ENCODE measurements at regions not wholly inside any gene's neighbourhood (a gene's known extent, or its start where the extent isn't known, plus 50 kb on each side); places are given as distances from the start of the nearest gene placed in this dataset.
A peak's percentile ranks its signal among the peaks of the same experiment; 100 is the strongest.

DNA sequence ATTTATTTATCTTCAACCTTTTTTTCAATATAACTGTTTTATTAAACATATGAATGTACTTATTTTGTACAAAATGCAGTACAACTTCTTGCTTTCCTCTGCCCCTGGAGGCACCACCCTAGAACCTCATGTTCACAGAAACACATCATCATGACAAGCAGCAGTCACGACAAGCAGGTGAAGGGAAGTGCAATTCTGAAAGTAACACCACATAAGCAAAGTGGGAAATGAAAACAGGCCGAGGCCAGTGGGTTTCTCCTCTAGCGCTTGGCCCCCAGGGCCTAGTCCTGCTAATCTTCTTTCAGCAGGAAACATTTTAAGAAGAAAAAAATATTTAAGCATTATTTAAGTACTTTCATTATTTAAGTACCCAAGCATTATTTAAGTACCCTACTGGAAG is 598.1 kb downstream of the SH2D4B start (continued):
- TF ChIP-seq IKZF1 (conservative IDR thresholded peaks at IDR 0.05) (0 out of 2 replicates have a peak, but pooled peaks have one; percentile 27), NFXL1 (IDR thresholded peaks at IDR 0.05; ENCODE audit: borderline replicate concordance) (no peak), TARDBP (IDR thresholded peaks at IDR 0.05; ENCODE audit: borderline replicate concordance) (no peak), KLF5 (IDR thresholded peaks at IDR 0.05; ENCODE audit: partially characterized antibody) (no peak), CREB1 (IDR thresholded peaks at IDR 0.05; ENCODE audit: low read depth) (0 out of 2 replicates have a peak, but pooled peaks have one; percentile 39), IRF4 (IDR thresholded peaks at IDR 0.05; ENCODE audit: low read depth, low read length) (0 out of 2 replicates have a peak, but pooled peaks have one; percentile 32), GABPA (IDR thresholded peaks at IDR 0.05; ENCODE audit: low read depth) (no peak), BMI1 (IDR thresholded peaks at IDR 0.05; ENCODE audit: borderline replicate concordance) (no peak), TCF12 (IDR thresholded peaks at IDR 0.05; ENCODE audit: low read depth, low read length) (peak; percentile 55; the same call in 1 of the 2 replicates), MXI1 (IDR thresholded peaks at IDR 0.05; ENCODE audit: low read depth, low read length) (no peak), DPF2 (IDR thresholded peaks at IDR 0.05) (peak; percentile 59; the same call in 1 of the 2 replicates), ZZZ3 (IDR thresholded peaks at IDR 0.05; ENCODE audit: control insufficient read depth, insufficient read length, low read depth) (no peak), NRF1 (conservative IDR thresholded peaks at IDR 0.05; ENCODE audit: low read depth, low read length) (no peak), SMAD5 (IDR thresholded peaks at IDR 0.05; ENCODE audit: low read depth) (no peak), SUZ12 (IDR thresholded peaks at IDR 0.05; ENCODE audit: unreplicated experiment) (no peak)
- TF ChIP-seq, protein P1, sequence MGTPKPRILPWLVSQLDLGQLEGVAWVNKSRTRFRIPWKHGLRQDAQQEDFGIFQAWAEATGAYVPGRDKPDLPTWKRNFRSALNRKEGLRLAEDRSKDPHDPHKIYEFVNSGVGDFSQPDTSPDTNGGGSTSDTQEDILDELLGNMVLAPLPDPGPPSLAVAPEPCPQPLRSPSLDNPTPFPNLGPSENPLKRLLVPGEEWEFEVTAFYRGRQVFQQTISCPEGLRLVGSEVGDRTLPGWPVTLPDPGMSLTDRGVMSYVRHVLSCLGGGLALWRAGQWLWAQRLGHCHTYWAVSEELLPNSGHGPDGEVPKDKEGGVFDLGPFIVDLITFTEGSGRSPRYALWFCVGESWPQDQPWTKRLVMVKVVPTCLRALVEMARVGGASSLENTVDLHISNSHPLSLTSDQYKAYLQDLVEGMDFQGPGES (IDR thresholded peaks at IDR 0.05), result no peak
- TF ChIP-seq, protein P2, sequence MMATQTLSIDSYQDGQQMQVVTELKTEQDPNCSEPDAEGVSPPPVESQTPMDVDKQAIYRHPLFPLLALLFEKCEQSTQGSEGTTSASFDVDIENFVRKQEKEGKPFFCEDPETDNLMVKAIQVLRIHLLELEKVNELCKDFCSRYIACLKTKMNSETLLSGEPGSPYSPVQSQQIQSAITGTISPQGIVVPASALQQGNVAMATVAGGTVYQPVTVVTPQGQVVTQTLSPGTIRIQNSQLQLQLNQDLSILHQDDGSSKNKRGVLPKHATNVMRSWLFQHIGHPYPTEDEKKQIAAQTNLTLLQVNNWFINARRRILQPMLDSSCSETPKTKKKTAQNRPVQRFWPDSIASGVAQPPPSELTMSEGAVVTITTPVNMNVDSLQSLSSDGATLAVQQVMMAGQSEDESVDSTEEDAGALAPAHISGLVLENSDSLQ (IDR thresholded peaks at IDR 0.05), result 0 out of 2 replicates have a peak, but pooled peaks have one; percentile 28
- TF ChIP-seq, protein P3, sequence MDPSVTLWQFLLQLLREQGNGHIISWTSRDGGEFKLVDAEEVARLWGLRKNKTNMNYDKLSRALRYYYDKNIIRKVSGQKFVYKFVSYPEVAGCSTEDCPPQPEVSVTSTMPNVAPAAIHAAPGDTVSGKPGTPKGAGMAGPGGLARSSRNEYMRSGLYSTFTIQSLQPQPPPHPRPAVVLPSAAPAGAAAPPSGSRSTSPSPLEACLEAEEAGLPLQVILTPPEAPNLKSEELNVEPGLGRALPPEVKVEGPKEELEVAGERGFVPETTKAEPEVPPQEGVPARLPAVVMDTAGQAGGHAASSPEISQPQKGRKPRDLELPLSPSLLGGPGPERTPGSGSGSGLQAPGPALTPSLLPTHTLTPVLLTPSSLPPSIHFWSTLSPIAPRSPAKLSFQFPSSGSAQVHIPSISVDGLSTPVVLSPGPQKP (IDR thresholded peaks at IDR 0.05; ENCODE audit: low read depth, low read length), result no peak
- TF ChIP-seq, protein P4, sequence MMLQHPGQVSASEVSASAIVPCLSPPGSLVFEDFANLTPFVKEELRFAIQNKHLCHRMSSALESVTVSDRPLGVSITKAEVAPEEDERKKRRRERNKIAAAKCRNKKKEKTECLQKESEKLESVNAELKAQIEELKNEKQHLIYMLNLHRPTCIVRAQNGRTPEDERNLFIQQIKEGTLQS (IDR thresholded peaks at IDR 0.05; ENCODE audit: borderline replicate concordance, extremely low read depth, low read depth, low read length), result no peak
- TF ChIP-seq, protein P5, sequence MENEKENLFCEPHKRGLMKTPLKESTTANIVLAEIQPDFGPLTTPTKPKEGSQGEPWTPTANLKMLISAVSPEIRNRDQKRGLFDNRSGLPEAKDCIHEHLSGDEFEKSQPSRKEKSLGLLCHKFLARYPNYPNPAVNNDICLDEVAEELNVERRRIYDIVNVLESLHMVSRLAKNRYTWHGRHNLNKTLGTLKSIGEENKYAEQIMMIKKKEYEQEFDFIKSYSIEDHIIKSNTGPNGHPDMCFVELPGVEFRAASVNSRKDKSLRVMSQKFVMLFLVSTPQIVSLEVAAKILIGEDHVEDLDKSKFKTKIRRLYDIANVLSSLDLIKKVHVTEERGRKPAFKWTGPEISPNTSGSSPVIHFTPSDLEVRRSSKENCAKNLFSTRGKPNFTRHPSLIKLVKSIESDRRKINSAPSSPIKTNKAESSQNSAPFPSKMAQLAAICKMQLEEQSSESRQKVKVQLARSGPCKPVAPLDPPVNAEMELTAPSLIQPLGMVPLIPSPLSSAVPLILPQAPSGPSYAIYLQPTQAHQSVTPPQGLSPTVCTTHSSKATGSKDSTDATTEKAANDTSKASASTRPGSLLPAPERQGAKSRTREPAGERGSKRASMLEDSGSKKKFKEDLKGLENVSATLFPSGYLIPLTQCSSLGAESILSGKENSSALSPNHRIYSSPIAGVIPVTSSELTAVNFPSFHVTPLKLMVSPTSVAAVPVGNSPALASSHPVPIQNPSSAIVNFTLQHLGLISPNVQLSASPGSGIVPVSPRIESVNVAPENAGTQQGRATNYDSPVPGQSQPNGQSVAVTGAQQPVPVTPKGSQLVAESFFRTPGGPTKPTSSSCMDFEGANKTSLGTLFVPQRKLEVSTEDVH (IDR thresholded peaks at IDR 0.05; ENCODE audit: low read depth, partially characterized antibody), result no peak
- TF ChIP-seq, protein P6, sequence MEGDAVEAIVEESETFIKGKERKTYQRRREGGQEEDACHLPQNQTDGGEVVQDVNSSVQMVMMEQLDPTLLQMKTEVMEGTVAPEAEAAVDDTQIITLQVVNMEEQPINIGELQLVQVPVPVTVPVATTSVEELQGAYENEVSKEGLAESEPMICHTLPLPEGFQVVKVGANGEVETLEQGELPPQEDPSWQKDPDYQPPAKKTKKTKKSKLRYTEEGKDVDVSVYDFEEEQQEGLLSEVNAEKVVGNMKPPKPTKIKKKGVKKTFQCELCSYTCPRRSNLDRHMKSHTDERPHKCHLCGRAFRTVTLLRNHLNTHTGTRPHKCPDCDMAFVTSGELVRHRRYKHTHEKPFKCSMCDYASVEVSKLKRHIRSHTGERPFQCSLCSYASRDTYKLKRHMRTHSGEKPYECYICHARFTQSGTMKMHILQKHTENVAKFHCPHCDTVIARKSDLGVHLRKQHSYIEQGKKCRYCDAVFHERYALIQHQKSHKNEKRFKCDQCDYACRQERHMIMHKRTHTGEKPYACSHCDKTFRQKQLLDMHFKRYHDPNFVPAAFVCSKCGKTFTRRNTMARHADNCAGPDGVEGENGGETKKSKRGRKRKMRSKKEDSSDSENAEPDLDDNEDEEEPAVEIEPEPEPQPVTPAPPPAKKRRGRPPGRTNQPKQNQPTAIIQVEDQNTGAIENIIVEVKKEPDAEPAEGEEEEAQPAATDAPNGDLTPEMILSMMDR (IDR thresholded peaks at IDR 0.05 in 2 of 3, conservative IDR thresholded peaks at IDR 0.05 in 1 of 3; ENCODE audit: control insufficient read depth in 2 of 3, extremely low read depth in 1 of 3, insufficient read depth in 1 of 3, low read depth in 3 of 3, low read length in 3 of 3), result peak in 1 of 3 experiments; percentile 3; a peak in 1 of 6 replicates
